ENCODE measurements at regions not wholly inside any gene's neighbourhood (a gene's known extent, or its start where the extent isn't known, plus 50 kb on each side); places are given as distances from the start of the nearest gene placed in this dataset.

- DNase-seq: no peak
- ATAC-seq: no peak
These were observed 169.8 kb downstream of the NOC3L start for GRCh38 chr10:94192974-94193373.

GRCh38 chr10:94193466-94193924 is 169.2 kb downstream of the NOC3L start:
- no peak for DNase-seq
- no peak for ATAC-seq

- DNase-seq: no peak
- no peak for ATAC-seq
These were observed 168.5 kb downstream of the NOC3L start for GRCh38 chr10:94194256-94194655.

GRCh38 chr10:94197241-94197640 is 165.5 kb downstream of the NOC3L start:
- DNase-seq: no peak
- ATAC-seq: no peak

- DNase-seq (no peak), ATAC-seq (no peak)
These were observed 164.4 kb downstream of the NOC3L start for GRCh38 chr10:94198324-94198723.

- ATAC-seq: no peak
- no peak for DNase-seq
These were observed 163.2 kb downstream of the NOC3L start for GRCh38 chr10:94199565-94199964.

- DNase-seq: no peak
These were observed 162.4 kb downstream of the NOC3L start for GRCh38 chr10:94200146-94200837.

GRCh38 chr10:94205396-94205831 is 157.3 kb downstream of the NOC3L start:
- ATAC-seq (no peak), DNase-seq (no peak)

More at GRCh38 chr10:94200146-94200837, 162.4 kb downstream of the NOC3L start:
- no peak for ATAC-seq

- DNase-seq (no peak), ATAC-seq (no peak)
These were observed 156.6 kb downstream of the NOC3L start for GRCh38 chr10:94206176-94206575.

- no peak for DNase-seq
- ATAC-seq: no peak
These were observed 154.4 kb downstream of the NOC3L start for GRCh38 chr10:94208315-94208714.

- ATAC-seq (no peak), DNase-seq (no peak)
These were observed 152.1 kb downstream of the NOC3L start for GRCh38 chr10:94210440-94211168.

GRCh38 chr10:94211169-94211510 is 151.6 kb downstream of the NOC3L start:
- DNase-seq: no peak
- no peak for ATAC-seq

GRCh38 chr10:94213001-94213530 is 149.7 kb downstream of the NOC3L start:
- ATAC-seq (no peak), DNase-seq (no peak)

- ATAC-seq: no peak
- DNase-seq: no peak
These were observed 148.8 kb downstream of the NOC3L start for GRCh38 chr10:94213980-94214379.

- ATAC-seq: no peak
- no peak for DNase-seq
These were observed 148.3 kb downstream of the NOC3L start for GRCh38 chr10:94214481-94214893.

- ATAC-seq: no peak
- DNase-seq: no peak
These were observed 146.5 kb downstream of the NOC3L start for GRCh38 chr10:94216201-94216600.

- ATAC-seq: no peak
- no peak for DNase-seq
These were observed 145.3 kb downstream of the NOC3L start for GRCh38 chr10:94217411-94217810.

- ATAC-seq (no peak), DNase-seq (no peak)
These were observed 144.1 kb downstream of the NOC3L start for GRCh38 chr10:94218493-94219183.

GRCh38 chr10:94219829-94220228 is 142.9 kb downstream of the NOC3L start:
- ATAC-seq (no peak), DNase-seq (no peak)

GRCh38 chr10:94220717-94221116 is 142.0 kb downstream of the NOC3L start:
- ATAC-seq (no peak), DNase-seq (no peak)

GRCh38 chr10:94223702-94224370 is 138.9 kb downstream of the NOC3L start:
- DNase-seq: no peak

GRCh38 chr10:94224656-94225055 is 138.1 kb downstream of the NOC3L start:
- DNase-seq: no peak
- ATAC-seq: no peak

More at GRCh38 chr10:94223702-94224370, 138.9 kb downstream of the NOC3L start:
- ATAC-seq: no peak

All from stimulated activated naive CD8-positive, alpha-beta T cell treated with anti-CD3 and anti-CD28 coated beads, Interleukin-15, Interleukin-2, amounts not matched to agents 100 U/mL and 50 U/mL, for 24 hours (primary cell).